NCI-H510A (cell line): ENCODE measurements at regions not wholly inside any gene's neighbourhood (a gene's known extent, or its start where the extent isn't known, plus 50 kb on each side); places are given as distances from the start of the nearest gene placed in this dataset.

Source experiments
- DNase-seq: peaks from one replicate; lab custom pipeline; 2025; lab: John Stamatoyannopoulos, UW

GRCh38 chr2:22486343-22486742 lies 898.6 kb upstream of the KLHL29 start:
- DNase-seq, result no peak

GRCh38 chr2:22487036-22487435 lies 897.9 kb upstream of the KLHL29 start:
- no peak for DNase-seq

GRCh38 chr2:22487541-22487940 lies 897.4 kb upstream of the KLHL29 start:
- DNase-seq, result no peak

DNA sequence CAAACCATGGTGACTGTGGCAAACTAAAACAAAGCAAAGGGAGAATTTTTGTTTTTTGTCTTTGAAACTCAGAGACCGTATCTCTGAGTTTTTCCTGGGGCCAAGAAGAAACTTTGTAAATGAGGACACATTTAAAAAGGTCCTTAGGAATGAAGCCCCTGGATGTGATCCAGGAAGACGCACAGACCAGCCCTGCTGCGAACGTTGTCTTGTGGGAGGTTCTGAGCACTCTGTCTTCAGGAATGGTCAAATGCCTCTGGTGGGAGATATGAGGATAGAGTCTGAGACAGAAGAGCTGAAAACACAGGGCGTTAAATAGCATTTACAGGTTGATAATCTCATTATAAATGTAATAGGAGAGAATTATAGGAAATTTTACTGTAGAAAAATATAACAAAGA lies 893.5 kb upstream of the KLHL29 start:
- no peak for DNase-seq

GRCh38 chr2:22494156-22494555 lies 890.8 kb upstream of the KLHL29 start:
- DNase-seq, result no peak

GRCh38 chr2:22497064-22497463 lies 887.9 kb upstream of the KLHL29 start:
- no peak for DNase-seq

DNA sequence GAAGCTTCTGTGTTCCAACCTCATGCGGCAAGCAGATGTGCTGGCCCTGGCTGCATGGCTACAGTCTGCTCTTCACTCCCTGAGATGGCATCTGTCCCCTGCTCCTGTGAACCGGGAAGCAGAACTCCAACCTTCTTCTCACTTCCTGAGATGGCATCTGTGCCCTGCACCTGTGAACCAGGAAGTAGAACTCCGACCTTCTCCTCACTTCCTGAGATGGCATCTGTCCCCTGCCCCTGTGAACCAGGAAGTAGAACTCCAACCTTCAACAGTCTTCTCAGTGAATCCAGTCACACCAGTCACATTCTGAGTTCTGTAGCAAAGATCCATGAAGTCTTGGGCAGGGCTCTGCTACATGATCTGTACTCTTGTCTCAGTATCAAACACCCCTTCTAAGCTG lies 887.2 kb upstream of the KLHL29 start:
- DNase-seq, result no peak

DNA sequence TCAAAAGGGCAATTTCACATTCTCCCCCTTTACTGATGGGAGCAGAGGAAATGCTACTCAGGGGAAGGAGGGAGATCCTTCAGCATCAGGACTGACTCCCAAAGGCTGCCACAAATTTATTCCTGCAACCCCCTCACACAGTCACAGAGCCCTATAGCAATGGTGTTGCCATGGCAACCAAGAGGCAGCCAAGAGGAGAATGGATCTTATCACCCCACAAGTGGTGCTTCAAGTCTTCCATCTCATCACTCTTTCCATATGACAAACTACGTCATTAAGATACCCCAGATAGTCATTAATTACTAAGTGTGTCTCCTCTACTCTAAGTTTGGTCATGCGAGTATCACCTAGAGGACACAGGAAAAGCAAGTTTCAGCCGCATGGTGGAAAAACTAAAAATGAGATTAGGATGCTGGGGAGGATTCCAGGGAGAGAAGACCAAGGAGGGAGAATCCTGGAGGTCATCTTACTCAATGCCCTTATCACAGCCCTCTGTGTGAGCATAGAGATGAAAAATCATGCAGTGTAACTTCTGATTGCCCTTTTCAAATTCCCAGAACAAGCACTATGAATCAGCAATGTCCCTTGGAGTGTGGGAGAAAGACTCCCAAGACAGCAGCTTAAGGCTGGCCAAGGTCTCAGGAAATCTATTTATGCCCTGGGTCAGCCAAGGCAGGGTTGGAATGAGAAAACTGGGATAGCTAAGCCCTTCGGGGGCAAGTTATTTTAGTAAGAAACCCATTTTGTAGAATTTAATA lies 885.7 kb upstream of the KLHL29 start:
- no peak for DNase-seq

GRCh38 chr2:22500555-22500935 lies 884.4 kb upstream of the KLHL29 start:
- no peak for DNase-seq

GRCh38 chr2:22501851-22502250 lies 883.1 kb upstream of the KLHL29 start:
- no peak for DNase-seq

DNA sequence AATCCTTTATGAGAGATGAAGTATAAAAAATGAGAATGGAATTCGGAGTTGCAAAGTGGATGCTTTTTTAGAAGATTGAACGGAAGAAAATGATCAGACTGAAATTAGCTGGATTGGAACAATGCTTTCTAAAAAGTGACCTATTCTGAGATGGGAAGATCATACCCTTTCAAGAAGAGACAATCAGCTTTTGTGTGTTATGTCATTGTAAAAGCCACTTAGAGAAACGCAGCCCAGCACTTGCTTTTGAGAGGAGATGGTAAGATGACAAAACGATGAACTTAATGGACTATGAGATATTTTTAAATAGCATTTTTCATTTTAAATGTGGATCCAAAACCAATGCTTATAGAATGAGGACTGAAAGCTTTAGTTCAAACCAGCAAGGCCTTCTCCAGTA lies 871.4 kb upstream of the KLHL29 start:
- DNase-seq, result no peak

- no peak for DNase-seq
Observed at GRCh38 chr2:22517141-22517540, 867.8 kb upstream of the KLHL29 start.

- no peak for DNase-seq
Observed at GRCh38 chr2:22518641-22519040, 866.3 kb upstream of the KLHL29 start.

DNA sequence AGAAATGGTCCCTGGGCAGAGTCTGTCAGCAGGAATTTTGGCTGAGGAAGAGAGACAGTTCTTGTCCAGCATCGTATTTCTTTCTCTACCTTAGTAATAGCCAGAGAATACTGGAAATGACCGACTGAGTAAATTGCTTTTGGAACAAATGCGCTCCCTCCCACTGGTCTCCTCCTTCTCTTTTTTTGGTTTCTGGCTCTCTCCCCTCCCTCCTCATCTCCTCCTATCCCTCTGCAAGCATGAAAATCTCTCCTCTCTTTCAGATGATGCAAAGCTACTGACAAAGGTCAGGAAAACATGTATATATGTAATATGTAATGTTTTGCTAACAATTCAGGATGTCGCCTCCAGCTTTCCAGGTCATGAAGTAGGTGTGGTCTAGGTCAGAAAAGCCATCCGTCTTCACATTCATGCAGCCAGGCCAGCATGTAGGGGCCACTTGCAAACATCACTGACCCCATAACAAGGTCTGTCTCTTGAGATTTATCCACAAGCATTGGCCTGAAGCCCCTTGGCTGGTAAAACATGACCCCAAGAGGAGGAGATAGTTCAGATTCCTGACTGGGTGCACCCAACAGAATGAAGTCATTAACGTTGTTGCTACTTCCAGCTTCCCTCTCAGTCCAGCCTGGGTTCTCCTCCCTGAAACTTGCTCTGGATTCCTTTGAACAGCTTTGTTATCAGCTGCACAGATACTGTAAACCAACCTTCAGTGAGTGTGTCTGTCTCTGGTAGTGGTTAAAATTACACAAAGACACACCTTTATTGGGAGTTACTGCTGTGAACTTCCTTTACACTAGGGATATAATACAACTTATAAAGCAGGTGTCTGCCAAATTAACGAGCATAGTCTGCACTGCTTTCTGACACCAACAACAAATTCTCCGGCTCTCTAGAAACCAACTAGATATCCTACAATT lies 864.4 kb upstream of the KLHL29 start:
- no peak for DNase-seq

- no peak for DNase-seq
Observed at GRCh38 chr2:22521620-22522019, 863.4 kb upstream of the KLHL29 start.

DNA sequence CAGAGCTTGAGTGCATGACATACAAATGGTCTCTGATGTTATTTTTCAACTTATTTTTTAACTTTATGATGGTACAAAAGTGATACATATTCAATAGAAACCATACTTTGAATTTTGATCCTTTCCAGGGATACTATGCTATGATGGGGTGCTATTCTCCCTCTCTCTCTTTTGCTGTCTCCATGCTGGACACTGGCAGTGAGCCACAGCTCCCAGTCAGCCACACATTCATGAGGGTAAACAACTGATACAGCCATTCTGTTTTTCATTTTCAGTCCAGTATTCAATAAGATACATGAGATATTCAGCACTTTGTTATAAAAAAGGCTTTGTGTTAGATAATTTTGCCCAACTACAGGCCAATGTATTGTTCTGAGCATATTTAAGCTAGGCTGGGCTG lies 859.3 kb upstream of the KLHL29 start:
- no peak for DNase-seq

DNA sequence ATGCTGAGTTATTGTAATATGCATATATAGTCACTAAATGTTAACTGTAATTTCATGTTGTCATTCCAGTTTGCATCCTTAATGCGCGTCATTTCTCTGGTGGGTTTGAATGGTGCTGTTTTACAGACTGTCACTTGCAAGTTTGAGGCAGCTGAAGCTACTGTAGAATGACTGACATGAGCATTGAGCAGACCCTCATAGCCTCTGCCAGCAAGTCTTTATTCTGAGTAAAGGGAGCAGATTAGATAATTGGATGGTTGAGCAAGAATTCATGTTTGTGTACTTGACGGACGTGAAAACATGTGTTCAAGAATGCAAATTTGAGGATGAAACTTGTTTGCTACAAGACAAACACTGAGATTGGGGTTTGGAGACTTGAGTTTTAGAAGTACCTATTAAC lies 854.8 kb upstream of the KLHL29 start:
- DNase-seq, result no peak

DNA sequence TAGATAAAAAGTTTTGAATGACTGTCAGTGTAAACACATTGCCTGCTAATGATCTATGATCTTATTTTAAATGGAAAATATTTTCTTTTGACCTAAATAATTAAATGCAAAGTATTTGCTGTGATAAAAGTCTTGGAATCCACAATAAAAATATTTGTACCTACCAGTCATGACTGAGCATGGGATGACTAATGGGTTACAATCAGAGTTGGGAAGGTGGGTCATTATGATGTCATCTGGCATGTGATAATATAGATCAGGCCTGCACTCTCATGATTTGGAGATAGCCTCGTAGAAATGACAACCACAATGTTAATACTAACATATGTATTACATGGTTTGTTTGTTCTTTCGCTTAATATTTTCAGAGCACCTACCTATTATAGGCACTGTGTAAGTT lies 848.8 kb upstream of the KLHL29 start:
- no peak for DNase-seq

DNA sequence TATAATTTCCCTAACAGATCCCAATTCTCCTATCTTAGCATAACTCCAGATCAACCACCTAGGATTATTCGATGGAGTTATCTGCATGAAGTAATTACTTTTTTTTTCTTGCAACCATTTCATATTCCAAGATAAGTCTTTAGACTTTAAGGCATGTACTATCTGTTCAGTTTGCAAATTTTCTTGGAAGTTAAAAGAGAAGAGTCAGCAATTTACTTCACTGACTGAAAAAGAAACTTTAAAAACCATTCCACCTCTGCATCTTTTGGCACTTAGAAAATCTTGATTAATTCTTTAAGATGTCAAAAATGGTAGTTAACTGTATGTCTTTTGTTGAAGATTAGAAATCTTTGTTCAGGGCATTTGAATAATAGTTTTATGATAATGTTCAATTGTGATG lies 830.5 kb upstream of the KLHL29 start:
- DNase-seq, result no peak

GRCh38 chr2:22557406-22557805 lies 827.6 kb upstream of the KLHL29 start:
- no peak for DNase-seq

DNA sequence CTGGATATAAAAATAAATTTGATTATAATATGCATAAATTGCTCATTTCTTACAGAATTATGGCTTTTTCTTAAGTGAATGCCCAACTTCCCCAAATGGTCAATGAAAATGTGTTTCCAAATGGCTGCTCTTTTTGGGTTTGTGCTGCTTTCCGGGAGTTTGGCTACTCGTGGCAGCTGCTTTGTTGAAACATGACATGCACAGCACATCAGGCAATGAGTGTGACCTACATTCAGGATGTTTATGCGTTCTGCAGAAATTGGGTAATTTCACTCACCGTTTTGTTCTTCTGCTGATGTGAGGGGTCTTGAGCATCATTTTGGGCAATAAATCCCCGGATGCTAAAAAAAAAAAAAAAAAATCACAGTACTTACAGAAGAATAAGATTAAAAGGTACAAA lies 825.0 kb upstream of the KLHL29 start:
- no peak for DNase-seq

GRCh38 chr2:22579341-22579740 lies 805.6 kb upstream of the KLHL29 start:
- DNase-seq, result no peak

- DNase-seq, result no peak
Observed at GRCh38 chr2:22582107-22582506, 802.9 kb upstream of the KLHL29 start.
